DOHH2 (cell line): ENCODE measurements at regions not wholly inside any gene's neighbourhood (a gene's known extent, or its start where the extent isn't known, plus 50 kb on each side); places are given as distances from the start of the nearest gene placed in this dataset.

Source experiments
- H3F3A ChIP-seq: fragments of 200-600 bp; sonication (generic), shearing (Covaris generic); 2 replicates; pipeline ENCODE4 v1.6.0; 2016; ENCODE audit warnings: antibody characterized with exemption, mild to moderate bottlenecking; ENCODE audit not compliant: control insufficient read depth, insufficient read depth
- H3K27ac ChIP-seq: fragments of 200-600 bp; sonication (generic); 2 replicates; pipeline ENCODE4 v1.5.1; 2014; ENCODE audit warnings: low read depth, mild to moderate bottlenecking, low read length, moderate library complexity
- H3K27me3 ChIP-seq: fragments of 200-600 bp; sonication (generic); 2 replicates; pipeline ENCODE4 v1.6.1; 2014; ENCODE audit warnings: mild to moderate bottlenecking, low read length, mixed read lengths; ENCODE audit not compliant: control insufficient read depth
- H3K36me3 ChIP-seq: fragments of 200-600 bp; sonication (generic); 2 replicates; pipeline ENCODE4 v1.6.1; 2014; ENCODE audit warnings: mild to moderate bottlenecking, low read length, moderate library complexity, mixed read lengths; ENCODE audit not compliant: control insufficient read depth
- H3K4me1 ChIP-seq: fragments of 200-600 bp; sonication (generic); 2 replicates; pipeline ENCODE4 v1.6.1; 2014; ENCODE audit warnings: mild to moderate bottlenecking, low read length, mixed read lengths; ENCODE audit not compliant: control insufficient read depth
- H3K4me2 ChIP-seq: fragments of 200-600 bp; sonication (generic); 2 replicates; pipeline ENCODE4 v1.6.0; 2014; ENCODE audit warnings: mild to moderate bottlenecking, low read length, moderate library complexity
- H3K4me3 ChIP-seq: fragments of 200-600 bp; sonication (generic); 2 replicates; pipeline ENCODE4 v1.5.1; 2014; ENCODE audit warnings: mild to moderate bottlenecking, low read length, mixed read lengths
- H3K79me2 ChIP-seq: fragments of 200-600 bp; sonication (generic); 2 replicates; pipeline ENCODE4 v1.6.1; 2014; ENCODE audit warnings: mild to moderate bottlenecking, low read length, mixed read lengths; ENCODE audit not compliant: control insufficient read depth
- H3K9me2 ChIP-seq: fragments of 200-600 bp; sonication (generic); replicated peaks from 2 replicates; pipeline ENCODE4 v1.6.1; 2014; ENCODE audit warnings: mild to moderate bottlenecking, low read length, mixed read lengths; ENCODE audit not compliant: control insufficient read depth
- H3K9me3 ChIP-seq: fragments of 200-600 bp; sonication (generic); 2 replicates; pipeline ENCODE4 v1.6.1; 2014; ENCODE audit warnings: antibody characterized with exemption, low read length, mixed read lengths; ENCODE audit not compliant: control insufficient read depth, insufficient read depth
- H4K20me1 ChIP-seq: fragments of 200-600 bp; sonication (generic); 2 replicates; pipeline ENCODE4 v1.6.0; 2014; ENCODE audit warnings: low read depth, mild to moderate bottlenecking, antibody characterized with exemption, low read length, moderate library complexity; ENCODE audit not compliant: control insufficient read depth, insufficient read depth
- EZH2phosphoT487 ChIP-seq: fragments of 200-600 bp; sonication (generic); IDR thresholded peaks from 2 replicates; pipeline ENCODE4 v1.6.1; 2017; ENCODE audit warnings: borderline replicate concordance, mild to moderate bottlenecking, antibody characterized with exemption, low read length, moderate library complexity, mixed read lengths
- TF ChIP-seq, protein P1 (sequence below): fragments of 200-600 bp; sonication (generic); IDR thresholded peaks from one replicate; pipeline ENCODE4 v1.5.1; 2014; ENCODE audit warnings: antibody characterized with exemption, mild to moderate bottlenecking, low read depth, low read length; ENCODE audit not compliant: poor library complexity, severe bottlenecking

DNA sequence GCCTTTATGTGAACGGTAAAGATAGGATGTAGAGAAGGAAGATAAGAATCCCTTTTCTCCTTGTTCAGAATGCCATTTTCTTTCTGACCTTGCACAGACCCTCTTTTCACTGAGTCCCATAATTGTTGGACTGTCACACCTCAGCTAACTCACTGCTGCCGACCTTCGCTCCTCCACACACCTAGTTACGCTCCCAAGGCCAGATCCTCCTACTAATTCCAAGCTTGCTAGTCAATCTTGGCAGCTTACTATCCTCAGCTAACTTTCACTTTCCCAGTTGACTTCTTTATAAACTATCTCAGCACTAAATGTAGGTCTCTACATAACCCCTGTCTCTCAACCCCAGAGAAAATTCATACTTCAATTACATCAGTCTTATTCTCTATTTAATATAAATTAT lies 471.8 kb upstream of the PRMT6 start:
- H3K4me1 ChIP-seq: no peaks in the 10 kb centered on the region
- no peaks in the 10 kb centered on the region for H3K27me3 ChIP-seq
- H3K27ac ChIP-seq: no peak overlapping the region
- no peaks in the 10 kb centered on the region for H3K79me2 ChIP-seq
- H3K4me2 ChIP-seq: no peak overlapping the region
- H3K9me3 ChIP-seq: no peaks in the 10 kb centered on the region
- H4K20me1 ChIP-seq: no peaks in the 10 kb centered on the region
- H3K36me3 ChIP-seq: no peaks in the 10 kb centered on the region
- no peaks in the 10 kb centered on the region for H3F3A ChIP-seq
- H3K4me3 ChIP-seq: no peak overlapping the region
- H3K9me2 ChIP-seq: no peaks in the 10 kb centered on the region
- TF ChIP-seq EZH2phosphoT487: no peak
- TF ChIP-seq, protein P1, sequence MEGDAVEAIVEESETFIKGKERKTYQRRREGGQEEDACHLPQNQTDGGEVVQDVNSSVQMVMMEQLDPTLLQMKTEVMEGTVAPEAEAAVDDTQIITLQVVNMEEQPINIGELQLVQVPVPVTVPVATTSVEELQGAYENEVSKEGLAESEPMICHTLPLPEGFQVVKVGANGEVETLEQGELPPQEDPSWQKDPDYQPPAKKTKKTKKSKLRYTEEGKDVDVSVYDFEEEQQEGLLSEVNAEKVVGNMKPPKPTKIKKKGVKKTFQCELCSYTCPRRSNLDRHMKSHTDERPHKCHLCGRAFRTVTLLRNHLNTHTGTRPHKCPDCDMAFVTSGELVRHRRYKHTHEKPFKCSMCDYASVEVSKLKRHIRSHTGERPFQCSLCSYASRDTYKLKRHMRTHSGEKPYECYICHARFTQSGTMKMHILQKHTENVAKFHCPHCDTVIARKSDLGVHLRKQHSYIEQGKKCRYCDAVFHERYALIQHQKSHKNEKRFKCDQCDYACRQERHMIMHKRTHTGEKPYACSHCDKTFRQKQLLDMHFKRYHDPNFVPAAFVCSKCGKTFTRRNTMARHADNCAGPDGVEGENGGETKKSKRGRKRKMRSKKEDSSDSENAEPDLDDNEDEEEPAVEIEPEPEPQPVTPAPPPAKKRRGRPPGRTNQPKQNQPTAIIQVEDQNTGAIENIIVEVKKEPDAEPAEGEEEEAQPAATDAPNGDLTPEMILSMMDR: no peak

DNA sequence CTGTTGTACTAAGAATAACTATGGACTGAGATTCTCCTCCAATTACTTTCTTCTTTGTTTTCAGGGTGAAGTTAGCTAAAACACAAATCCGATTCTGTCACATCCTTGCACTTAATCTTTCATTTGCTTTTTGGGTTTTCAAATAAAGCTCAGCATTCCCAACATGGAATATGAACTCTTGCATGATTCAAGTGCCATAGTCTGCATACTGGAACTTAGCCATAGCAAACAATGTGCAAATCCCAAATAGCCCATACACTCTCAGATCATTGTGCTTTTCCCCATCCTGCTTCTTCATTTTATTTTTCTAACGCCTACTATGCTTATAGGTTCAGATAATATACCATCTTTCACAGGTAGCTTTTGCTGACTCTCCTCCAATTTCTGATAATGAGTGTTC lies 455.8 kb upstream of the PRMT6 start:
- H3K27me3 ChIP-seq: no peaks in the 10 kb centered on the region
- no peak overlapping the region for H3K4me3 ChIP-seq
- no peaks in the 10 kb centered on the region for H4K20me1 ChIP-seq
- no peaks in the 10 kb centered on the region for H3K9me2 ChIP-seq
- no peaks in the 10 kb centered on the region for H3K79me2 ChIP-seq
- H3F3A ChIP-seq: no peaks in the 10 kb centered on the region
- H3K9me3 ChIP-seq: no peaks in the 10 kb centered on the region
- no peaks in the 10 kb centered on the region for H3K36me3 ChIP-seq
- H3K4me2 ChIP-seq: no peak overlapping the region
- no peak overlapping the region for H3K27ac ChIP-seq
- TF ChIP-seq, protein P1: no peak
- no peak for TF ChIP-seq EZH2phosphoT487
- H3K4me1 ChIP-seq: no peaks in the 10 kb centered on the region

DNA sequence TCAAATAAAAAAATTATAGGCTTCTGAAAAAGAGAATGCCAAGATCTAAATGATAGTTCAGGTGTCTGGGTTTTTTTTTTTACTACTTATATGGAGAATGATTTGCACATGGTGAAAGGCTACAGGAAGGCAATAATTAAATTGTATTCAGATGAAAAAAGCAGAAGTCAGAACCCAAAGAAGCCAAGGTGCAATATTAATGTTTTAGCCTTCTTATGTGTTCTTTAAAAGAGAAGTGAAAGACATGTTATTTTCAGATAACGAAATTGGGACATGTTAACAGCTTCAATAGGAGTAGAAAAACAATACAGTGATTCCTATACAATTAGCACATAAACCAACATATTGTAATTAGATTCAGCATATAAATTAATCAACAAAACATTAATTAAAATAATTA lies 452.9 kb upstream of the PRMT6 start:
- H3K4me1 ChIP-seq: no peaks in the 10 kb centered on the region
- H3K27me3 ChIP-seq: no peaks in the 10 kb centered on the region
- H3K4me3 ChIP-seq: no peak overlapping the region
- H3F3A ChIP-seq: no peaks in the 10 kb centered on the region
- TF ChIP-seq, protein P1: no peak
- no peak for TF ChIP-seq EZH2phosphoT487
- no peaks in the 10 kb centered on the region for H4K20me1 ChIP-seq
- no peaks in the 10 kb centered on the region for H3K36me3 ChIP-seq
- no peak overlapping the region for H3K27ac ChIP-seq
- no peak overlapping the region for H3K4me2 ChIP-seq
- no peaks in the 10 kb centered on the region for H3K9me3 ChIP-seq
- H3K9me2 ChIP-seq: no peaks in the 10 kb centered on the region
- H3K79me2 ChIP-seq: no peaks in the 10 kb centered on the region

DNA sequence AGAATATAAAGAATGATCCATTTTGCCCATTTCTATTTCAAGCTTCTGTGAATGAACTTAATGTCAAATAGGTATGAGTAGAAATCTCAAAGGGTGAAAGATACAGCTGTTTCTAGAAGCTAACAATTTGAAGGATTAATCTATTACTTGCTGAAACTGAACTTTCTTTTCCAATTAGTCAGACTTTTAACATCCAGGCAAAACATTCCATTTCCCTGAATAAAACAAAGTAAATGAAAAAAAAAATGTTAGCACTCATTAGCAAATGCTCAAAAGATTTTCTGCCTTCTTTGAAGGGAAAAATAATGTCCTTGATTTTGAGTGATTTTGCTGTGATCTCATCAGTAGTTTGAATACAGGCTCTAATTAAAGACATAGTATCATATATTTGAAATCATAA lies 447.6 kb upstream of the PRMT6 start:
- H3F3A ChIP-seq: no peaks in the 10 kb centered on the region
- H3K4me2 ChIP-seq: no peak overlapping the region
- H3K27me3 ChIP-seq: no peaks in the 10 kb centered on the region
- no peak overlapping the region for H3K4me3 ChIP-seq
- no peak overlapping the region for H3K27ac ChIP-seq
- no peaks in the 10 kb centered on the region for H3K9me3 ChIP-seq
- H3K4me1 ChIP-seq: no peaks in the 10 kb centered on the region
- H3K36me3 ChIP-seq: no peaks in the 10 kb centered on the region
- H3K9me2 ChIP-seq: no peaks in the 10 kb centered on the region
- no peaks in the 10 kb centered on the region for H4K20me1 ChIP-seq
- H3K79me2 ChIP-seq: no peaks in the 10 kb centered on the region
- no peak for TF ChIP-seq EZH2phosphoT487
- TF ChIP-seq, protein P1: no peak
